Testis (tissue), 2 donors: ENCODE measurements at regions not wholly inside any gene's neighbourhood (a gene's known extent, or its start where the extent isn't known, plus 50 kb on each side); places are given as distances from the start of the nearest gene placed in this dataset.

Experiments used
- CTCF ChIP-seq, 3 experiments: fragments of 450-650 bp in 2 of 3; fragments of 200-600 bp in 1 of 3; sonication (generic) in 1 of 3; IDR thresholded peaks; one replicate each; pipeline ENCODE4 v1.5.1; 2016 to 2019; ENCODE audit warnings: antibody characterized with exemption in 3 of 3, mild to moderate bottlenecking in 2 of 3, moderate library complexity in 1 of 3
- POLR2A ChIP-seq: fragments of 450-650 bp; IDR thresholded peaks from one replicate; pipeline ENCODE4 v1.6.1; 2017; ENCODE audit warnings: antibody characterized with exemption, mild to moderate bottlenecking, moderate library complexity

DNA sequence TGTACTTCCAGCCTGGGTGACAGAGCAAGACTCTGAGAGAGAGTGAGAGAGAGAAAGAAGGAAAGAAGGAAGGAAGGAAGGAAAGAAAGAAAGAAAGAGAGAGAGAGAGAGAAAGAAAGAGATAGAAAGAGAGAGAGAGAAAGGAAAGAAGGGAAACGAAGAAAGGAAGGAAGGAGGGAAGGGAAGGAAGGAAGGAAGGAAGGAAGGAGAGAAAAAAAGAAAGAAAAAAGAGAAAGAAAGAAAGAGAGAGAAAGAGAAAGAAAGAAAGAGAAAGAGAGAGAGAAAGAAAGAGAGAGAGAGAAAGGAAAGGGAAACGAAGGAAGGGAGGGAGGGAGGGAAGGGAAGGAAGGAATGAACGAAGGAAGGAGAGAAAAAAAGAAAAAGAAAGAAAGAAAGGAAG, 238.6 kb downstream of the ASMT start:
- TF ChIP-seq POLR2A, result no peak
- no peak for TF ChIP-seq CTCF (IDR thresholded peaks at IDR 0.05)
